NCI-H1694 treated with DMSO at 0.1 percent for 48 hours (cell line): ENCODE measurements at regions not wholly inside any gene's neighbourhood (a gene's known extent, or its start where the extent isn't known, plus 50 kb on each side); places are given as distances from the start of the nearest gene placed in this dataset.

Experiments used
- DNase-seq: peaks from one replicate; lab custom pipeline; 2025; lab: John Stamatoyannopoulos, UW

DNA sequence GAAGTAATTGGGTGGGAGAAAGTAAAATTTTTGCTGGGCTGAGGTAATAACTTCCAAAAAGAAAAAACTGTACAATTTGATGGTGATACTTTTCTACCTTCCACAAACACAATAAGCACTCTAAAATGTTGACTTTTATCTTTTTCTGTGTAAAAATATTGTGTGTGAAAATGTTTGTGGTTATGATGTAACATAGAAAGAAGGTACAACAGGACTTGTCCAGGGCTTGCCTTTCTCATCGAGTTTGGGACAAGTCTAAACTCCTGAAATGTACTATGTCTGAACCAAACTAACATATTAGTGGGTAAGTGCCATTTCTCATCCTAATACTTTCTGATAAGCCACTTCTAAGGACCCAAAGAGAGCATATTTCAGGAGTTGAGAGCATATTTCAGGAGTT, 174.2 kb upstream of the PDGFD start:
- DNase-seq: no peak

DNA sequence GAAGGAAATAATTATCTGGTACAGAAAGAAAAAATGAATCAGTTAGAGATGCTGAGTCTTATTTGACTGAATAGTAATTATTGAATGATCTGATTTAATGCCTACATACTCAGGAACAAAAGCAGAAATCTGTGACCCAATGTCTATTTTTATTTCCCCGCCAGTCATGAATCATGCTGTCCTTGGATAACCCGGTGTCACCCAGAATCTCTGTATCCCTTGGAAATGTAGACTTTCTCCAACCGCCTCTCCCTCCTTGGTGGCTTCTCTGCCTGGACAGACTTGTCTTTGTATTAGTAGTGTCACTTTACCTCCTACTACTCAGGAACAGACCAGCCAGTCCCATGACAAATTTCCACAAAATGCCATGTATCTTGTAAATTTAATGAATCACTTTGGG, 173.3 kb upstream of the PDGFD start:
- no peak for DNase-seq

DNA sequence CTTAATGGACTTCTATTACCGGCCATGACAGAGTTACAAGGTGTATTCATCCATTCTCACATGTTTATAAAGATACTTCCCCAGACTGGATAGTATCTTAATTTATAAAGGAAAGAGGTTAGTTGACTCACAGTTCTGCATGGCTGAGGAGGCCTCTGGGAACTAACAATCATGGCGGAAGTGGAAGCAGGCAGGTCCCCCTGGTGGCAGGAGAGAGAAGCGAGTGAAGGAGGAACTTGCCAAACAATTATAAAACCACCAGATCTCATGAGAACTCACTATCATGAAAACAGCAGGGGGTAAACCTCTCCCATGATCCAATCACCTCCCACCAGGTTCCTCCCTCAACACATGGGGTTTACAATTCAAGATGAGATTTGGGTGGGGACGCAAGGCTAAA, 170.0 kb upstream of the PDGFD start:
- DNase-seq: no peak

DNA sequence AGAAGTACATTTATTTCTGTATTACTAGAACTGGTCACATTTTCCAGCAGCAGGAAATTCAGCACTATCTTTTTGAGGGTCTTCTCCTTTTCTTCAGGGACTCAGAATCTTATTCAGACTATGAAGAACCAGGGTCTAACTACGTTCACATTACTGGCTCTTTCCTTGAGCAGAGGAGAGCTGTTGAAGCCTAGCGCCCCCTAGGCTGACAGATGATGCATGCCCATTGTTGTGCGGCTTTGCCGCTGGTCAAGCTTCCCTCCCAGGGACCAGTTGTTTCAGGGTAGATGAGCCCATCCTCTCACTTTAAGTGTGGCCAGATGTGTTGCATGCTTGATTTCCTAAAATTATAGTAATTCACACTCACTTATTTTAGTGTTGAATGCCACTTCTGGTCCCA, 168.2 kb upstream of the PDGFD start:
- DNase-seq: no peak

DNA sequence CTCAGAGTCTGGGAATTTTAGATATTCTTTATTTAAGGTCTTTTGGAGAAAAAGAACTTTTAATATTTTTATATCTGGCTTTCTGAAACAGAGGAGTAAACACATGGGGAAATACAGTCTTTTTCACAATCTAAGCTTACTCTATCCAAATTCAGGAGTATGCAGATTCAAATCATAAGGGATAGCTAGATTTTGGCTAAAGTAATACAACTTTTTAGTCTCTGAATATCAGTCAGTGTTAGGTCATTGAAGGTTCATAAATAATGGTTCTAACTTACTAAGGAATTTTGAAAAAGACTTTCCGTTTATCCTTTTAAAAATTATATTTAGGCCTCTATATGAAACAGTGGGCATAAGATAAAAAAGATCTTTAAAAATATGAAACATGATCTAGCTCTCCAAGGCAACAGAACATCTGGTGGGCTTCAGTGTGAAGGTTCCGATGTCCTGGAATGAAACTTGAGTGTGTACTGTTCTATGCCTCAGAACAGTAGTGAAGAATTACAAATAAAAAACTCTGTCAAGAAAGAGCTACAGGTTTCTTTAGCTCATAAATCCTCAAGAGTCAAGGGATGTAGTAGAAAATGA, 165.2 kb upstream of the PDGFD start:
- no peak for DNase-seq

DNA sequence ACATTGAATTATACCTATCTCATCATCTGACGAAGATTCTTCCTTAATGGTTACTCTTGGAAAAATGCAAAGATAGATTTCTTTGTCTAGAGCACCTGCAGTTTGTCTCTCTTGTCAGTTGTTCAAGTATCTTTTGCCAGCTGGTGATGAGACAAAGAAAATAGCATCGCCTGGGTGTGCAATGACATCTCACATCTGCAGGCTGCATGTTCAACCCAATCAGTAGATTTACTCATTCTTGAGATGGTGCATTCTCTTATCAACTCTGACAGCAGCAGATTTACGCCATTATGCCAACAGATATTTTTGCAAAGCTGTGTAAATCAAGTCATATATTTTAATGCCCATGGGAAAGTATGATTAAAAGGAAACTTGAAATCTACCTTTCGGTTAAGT, 164.6 kb upstream of the PDGFD start:
- no peak for DNase-seq

DNA sequence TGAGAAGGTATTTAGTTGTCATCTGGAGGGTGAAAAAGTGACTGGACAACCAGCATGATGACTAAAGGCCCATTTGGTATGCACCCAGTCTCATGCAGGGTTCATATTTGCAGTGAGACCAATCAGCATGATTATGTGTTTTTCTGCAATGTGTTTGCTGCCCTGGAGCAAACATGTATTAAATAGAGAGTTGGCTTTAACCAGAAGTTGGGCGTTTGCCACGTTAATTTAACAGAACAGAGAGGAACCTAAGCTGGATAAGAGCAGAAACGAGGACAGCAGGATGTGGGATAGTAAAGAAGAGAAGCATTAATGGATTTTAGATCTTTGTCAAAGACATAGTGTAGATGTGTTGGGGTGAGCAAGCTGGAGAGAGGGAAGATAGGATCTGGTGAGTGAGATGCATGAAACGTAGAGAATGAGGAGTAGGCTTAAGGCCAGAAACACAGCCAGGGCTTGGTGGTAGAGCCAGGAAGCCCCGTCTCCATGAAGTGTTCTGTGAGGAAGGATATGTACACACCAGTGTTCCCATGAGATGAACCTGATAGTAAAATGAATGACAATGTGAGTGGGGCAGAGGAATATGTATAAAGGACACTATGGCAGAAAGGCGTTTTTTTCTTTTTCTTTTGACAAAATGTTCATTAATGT, 164.0 kb upstream of the PDGFD start:
- no peak for DNase-seq

DNA sequence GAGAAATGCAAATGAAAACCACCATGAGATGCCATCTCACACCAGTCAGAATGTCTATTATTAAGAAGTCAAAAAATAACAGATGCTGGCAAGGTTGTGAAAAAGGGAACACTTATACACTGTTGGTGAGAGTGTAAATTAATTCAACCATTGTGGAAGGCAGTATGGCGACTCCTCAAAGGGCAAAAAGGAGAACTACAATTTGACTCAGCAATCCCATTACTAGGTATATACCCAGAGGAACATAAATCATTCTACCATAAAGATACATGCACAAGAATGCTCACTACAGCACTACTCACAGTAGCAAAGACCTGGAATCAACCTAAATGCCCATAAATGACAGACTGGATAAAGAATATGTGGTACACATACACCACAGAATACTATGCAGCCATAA, 161.1 kb upstream of the PDGFD start:
- no peak for DNase-seq

DNA sequence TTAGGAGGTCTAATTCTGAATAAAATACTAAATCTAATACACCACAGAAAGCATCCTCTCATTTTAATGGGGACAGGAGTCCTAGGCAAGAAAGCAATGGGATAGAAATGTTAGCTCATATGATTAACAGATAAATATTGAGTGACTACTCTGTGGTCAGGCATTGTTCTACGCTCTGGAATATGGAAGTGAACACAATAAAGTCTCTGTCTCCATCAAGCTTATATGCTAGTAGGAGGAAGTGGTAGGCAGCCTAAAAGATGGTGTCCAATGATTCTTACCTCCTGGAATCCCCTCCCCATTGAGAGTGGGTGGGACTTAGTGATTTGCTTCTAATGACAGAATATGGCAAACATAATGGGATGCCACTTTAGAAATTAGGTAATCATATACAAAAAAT, 160.3 kb upstream of the PDGFD start:
- DNase-seq: no peak

DNA sequence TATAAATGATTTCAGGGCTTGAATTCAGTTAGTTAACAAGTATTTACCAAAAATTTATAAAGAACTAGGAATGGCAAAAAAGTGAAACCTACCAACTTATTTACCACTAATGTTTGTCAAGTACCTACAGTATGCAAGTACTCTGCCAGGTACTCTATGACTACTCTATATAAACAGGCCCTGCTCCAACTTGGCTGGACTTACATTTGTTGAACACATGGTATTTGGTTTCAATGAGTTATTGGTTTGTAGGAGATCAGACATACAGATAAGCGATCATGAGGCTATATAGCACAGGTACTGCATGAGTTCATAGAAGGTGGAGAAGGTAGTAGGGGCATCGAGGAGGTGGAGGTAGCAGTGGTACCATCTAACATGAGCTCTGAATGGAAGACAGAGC, 159.9 kb upstream of the PDGFD start:
- DNase-seq: no peak

DNA sequence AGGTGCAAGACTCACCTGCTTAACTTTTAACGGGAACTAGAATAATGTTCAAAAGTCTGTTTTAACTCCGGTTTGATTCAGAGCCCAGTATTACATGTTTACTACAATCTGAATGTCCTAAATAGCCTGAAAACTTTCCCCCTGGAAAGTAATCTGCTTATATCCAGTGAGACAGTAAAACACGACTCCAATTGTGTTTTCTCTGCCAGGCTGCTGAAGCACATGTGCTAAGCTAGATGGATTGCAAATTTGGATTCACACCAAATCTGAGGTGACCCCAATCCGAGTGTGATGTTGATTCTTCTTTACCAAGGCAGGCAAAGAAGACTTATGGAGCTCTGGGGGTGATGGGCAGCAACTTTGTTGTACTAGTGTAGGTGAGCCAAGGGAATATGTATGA, 158.7 kb upstream of the PDGFD start:
- DNase-seq: no peak

DNA sequence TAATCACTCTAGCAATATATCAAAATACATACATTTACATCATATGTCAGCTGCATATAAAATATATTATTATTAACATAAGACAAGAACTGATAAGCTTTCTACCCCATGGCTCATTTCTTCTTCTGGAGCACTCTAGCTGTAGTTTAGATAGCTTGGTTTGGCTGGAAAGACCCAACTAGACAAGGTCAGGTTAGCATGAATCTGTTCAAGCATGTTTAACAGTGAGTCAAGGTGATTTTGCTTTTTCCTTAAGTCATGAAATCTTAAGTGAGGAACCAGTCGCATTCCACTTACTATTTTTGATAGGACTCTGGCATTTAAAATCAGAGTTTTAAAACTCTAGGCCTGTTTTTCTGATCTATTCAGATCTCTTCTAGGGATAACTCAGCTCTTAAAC, 157.0 kb upstream of the PDGFD start:
- DNase-seq: no peak

DNA sequence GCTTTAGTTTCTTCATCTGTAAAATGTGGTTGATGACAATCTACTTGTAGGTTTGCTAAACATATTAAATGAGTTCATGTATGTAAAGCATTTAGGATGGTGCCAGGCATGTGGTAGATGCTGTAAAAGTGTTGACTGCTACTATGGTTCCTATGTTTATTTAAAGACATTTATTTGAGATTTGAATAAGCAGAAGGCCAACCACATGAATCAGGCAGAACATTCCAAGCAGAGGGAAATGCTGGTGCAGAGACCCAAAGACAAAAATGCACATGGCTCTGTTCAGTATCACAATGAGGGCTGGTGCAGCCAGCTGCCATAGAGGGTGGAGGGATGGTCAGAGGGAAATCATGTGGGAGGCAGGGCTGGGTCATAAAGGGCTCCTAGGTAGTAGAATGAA, 156.2 kb upstream of the PDGFD start:
- no peak for DNase-seq

DNA sequence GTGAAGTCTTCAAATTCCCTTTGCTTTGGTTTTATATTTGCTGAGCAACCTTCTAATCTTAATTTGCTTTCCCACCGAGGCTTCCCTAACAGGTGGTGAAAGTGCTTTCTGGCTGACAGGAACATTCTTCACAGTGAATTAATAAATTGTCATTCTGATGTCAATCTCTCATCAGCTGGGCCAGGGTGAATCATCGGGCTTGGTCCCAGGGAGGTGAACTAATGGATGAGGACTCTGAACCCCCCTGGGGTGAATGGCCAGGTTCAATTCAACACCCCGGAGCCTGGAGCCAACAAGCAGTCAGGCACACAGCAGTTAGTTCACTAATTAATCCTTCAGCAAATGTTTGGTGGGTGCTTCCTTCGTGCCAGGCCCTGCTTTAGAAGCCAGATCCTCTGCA, 155.4 kb upstream of the PDGFD start:
- no peak for DNase-seq

DNA sequence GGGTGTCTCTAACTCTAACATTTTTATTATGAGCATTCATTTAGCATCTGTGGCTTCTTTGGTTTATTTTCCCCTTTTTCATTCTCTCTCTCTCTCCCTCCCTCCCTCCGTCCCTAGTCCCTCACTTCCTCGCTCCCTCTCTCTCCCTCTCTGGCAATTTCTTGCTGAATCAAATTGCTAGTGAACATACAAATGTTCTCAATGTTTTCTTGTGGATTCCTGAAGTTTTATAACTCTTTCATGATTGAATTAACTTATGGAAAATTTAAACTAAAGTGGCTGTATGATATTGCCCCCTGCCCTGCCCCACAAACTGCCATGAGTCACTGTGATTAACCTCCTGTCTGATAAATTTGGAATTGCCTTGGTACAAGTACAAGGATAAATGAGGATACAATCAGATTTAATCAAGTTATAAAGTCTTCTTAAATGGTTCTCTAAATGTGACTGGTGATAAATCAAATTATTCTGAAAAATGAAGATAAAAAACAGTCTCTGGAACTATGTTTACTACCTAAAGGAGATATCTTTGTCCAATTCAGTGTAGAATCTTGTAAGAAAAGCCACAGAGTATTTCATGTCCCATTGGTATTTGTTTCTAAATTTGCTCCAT, 143.0 kb upstream of the PDGFD start:
- no peak for DNase-seq

DNA sequence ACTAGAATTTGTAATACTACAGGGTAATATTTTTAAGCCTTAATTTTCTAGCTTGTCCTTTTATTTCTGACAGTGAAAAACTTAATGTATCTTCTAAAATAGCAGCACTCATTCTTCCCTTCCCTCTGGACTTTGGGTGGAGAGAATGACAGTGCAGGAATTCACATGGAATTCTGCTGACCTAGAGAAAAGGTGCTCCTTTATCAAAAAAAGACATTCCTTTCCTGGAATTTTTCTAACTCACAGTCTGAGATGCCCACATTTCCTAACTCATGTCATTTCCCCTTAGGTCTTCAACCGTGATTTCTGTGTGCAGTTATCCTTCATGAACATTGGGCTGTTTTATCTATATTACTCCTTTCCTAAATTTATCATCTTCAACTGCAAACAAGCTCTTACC, 137.8 kb upstream of the PDGFD start:
- no peak for DNase-seq

DNA sequence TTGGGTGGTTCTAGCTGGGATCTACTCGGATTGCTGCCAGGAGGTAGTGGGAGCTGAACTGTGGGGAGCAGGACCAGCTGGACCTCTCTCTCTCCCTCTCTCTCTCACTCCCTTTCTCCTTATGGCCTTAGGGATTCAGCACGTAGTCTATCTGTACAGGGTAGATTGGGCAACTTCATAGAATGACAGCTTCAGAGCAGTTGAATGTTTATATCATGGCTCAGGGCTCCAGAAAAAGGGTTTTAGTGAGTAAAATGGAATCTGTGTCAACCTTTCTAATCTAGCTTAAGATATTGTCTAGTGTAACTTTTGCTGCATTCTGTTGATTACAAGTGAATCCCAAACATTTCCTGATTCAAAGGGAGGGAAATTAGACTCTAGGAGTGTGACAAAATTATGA, 127.7 kb upstream of the PDGFD start:
- no peak for DNase-seq

DNA sequence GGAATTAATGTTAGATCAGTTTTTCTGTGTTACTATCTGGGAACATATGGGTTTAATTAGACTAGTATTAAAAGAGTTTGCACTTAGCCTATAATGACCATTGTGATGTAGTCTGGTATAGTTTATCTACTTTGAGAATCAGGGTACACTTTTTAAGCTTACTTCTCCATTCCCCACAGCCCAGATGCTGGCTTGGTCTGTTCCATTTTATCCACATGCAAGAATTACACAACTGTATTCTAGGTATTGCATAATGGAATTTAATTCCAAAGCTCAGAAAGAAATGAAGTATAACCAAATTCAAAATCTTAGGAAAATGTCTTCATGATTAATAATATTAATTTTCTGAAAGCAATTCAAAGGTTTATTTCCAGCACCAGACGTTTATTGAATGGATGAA, 122.2 kb upstream of the PDGFD start:
- DNase-seq: no peak

DNA sequence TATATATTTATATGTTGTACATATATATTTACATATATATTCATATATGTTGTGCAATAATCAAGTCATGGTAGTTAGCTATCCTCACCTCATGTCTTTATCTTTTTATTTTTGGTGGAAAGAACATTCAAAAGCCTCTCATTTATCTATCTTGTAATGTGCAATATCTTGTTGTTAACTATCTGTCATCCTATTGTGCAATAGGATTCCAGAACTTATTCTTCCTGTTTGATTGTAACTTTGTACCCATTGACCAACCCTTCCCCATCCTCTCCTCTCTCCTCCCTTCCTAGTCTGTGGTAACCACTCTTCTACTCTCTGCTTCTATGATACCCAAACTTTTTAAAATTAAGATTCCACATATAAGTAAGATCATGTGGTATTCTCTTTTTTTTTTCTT, 115.6 kb upstream of the PDGFD start:
- DNase-seq: no peak

DNA sequence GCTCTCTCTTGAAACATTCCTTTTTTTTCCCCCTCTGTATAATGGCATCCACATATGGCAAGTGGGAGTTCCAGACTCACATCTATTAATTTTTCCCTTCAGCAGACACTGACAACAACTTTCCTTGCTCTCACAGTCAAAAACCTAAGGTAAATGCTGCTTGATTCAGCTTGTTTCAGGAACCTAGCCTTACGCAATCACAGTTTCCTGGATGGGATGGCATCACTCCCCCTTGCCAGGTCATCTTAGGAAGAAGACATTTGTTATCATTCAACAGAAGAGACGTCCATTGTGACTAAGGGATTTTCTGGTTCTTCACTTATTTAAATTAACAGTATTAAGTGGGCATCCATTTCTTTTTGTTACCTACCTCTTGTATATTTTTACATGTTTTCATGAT, 112.0 kb upstream of the PDGFD start:
- DNase-seq: no peak

DNA sequence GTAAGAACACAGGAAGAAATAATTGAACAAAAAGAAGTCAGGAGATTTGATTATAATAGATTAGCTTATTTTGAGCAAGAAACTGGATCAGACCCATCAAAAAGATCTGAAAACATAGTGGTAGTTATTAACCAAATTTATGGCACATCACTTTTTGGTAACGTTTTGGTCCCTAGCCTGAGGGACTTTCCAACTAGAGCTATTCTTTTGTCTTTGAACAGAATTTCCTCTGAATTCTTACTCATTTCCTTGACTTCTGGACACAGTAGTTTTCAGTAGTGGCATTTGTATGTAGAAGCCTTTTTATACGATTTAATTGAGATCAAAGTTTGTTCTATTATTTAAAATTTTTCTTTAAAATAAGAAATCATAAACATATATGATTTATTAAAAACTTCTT, 96.5 kb upstream of the PDGFD start:
- no peak for DNase-seq

DNA sequence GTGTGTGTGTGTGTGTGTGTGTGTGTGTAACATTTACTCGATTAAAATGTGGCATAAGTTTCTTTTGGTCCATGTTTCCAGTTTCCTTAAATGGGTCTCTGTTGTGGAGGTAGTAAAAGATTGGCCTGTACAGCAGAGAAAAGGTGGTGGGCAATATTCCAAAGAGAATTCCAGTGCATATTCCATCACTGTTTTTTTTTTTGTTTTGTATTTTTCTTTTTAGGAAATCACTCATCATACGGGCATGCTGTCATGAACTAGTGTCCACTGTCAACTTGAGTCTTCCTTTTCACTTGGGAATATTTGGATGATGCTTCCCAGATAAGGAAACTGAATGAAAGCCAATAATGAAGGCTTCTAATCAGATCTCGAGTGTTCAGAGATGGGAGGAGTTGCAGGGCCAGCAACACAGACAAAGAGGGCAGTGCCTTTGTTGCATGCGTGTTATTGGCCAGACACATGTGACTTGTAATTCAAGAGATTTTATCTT, 95.2 kb upstream of the PDGFD start:
- DNase-seq: no peak

DNA sequence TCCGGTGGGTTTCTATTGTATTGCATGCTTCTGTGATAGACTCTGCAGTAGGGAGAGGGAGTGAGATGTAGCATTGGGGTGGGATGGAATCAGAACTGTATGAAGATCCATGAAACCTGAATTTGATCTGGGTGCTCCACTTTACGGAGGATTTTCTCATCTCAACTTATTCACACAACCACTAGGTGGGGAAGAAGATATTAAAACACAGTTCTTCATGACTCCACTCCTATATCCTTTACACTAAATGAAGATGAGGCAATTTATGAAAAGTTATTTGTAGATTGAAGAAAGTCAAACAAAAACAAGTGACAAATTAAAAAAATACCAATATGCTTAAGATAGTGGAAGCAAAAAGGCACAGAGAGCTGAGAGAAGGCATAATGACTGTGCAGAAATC, 92.6 kb upstream of the PDGFD start:
- no peak for DNase-seq

DNA sequence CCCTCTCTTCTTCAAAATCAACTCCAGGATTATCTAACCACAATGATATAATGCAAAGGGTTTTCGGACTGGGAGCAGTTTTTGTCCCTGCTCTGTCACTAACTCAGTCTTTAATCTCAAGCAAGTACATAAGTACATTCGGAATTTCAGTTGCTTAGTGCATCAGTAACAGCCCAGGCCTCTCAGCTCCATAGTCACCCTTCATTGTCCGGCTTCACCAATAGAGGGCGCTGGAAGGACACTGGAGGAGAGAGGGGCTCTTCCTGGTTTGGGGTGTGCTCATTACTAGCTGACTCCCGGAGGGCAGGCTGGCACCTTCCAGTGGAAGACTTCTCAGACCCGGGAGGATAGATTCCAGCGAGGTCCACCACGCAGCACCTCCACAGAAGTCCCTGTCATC, 90.4 kb upstream of the PDGFD start:
- DNase-seq: no peak
